HEK293T (cell line): ENCODE measurements at regions not wholly inside any gene's neighbourhood (a gene's known extent, or its start where the extent isn't known, plus 50 kb on each side); places are given as distances from the start of the nearest gene placed in this dataset.

Experiments used
- CTCF ChIA-PET: fragments of 350-600 bp; formaldehyde crosslinking; extraction: SDS; loops from one replicate; lab custom pipeline; 2021; ENCODE audit warnings: antibody characterized with exemption, inconsistent platforms; lab: Yijun Ruan, JAX
- POLR2A ChIA-PET: fragments of 350-600 bp; formaldehyde crosslinking; extraction: SDS; loops from one replicate; lab custom pipeline; 2020; ENCODE audit warnings: antibody characterized with exemption, inconsistent platforms; lab: Yijun Ruan, JAX
- DNase-seq: peaks from one replicate; pipeline ENCODE4 v3.0.0; 2012; ENCODE audit warnings: mixed read lengths; ENCODE audit errors: extremely low spot score
- ARNT ChIP-seq: fragments of 450-650 bp; IDR thresholded peaks from 2 replicates; pipeline ENCODE4 v1.6.1; 2017; ENCODE audit warnings: mild to moderate bottlenecking
- BHLHE40 ChIP-seq: fragments of 450-650 bp; IDR thresholded peaks from 2 replicates; pipeline ENCODE4 v1.6.1; 2016; ENCODE audit warnings: mild to moderate bottlenecking, moderate library complexity, borderline replicate concordance
- CTBP1 ChIP-seq: fragments of 450-650 bp; IDR thresholded peaks from 2 replicates; pipeline ENCODE4 v1.6.1; 2016; ENCODE audit warnings: borderline replicate concordance
- ELF4 ChIP-seq: fragments of 450-650 bp; IDR thresholded peaks from 2 replicates; pipeline ENCODE4 v1.6.1; 2017; ENCODE audit warnings: antibody characterized with exemption
- FOXA1 ChIP-seq: fragments of 450-650 bp; IDR thresholded peaks from 2 replicates; pipeline ENCODE4 v1.6.1; 2016; ENCODE audit warnings: mild to moderate bottlenecking
- FOXK2 ChIP-seq: fragments of 450-650 bp; IDR thresholded peaks from 2 replicates; pipeline ENCODE4 v1.6.1; 2016; ENCODE audit warnings: mild to moderate bottlenecking
- FOXM1 ChIP-seq: fragments of 450-650 bp; IDR thresholded peaks from 2 replicates; pipeline ENCODE4 v1.6.1; 2017; ENCODE audit warnings: mild to moderate bottlenecking, borderline replicate concordance
- HDGF ChIP-seq: fragments of 450-650 bp; IDR thresholded peaks from 2 replicates; pipeline ENCODE4 v1.6.1; 2017; ENCODE audit warnings: antibody characterized with exemption, borderline replicate concordance
- L3MBTL2 ChIP-seq: fragments of 450-650 bp; conservative IDR thresholded peaks from 2 replicates; pipeline ENCODE4 v1.6.1; 2016; ENCODE audit warnings: mild to moderate bottlenecking
- LEF1 ChIP-seq: fragments of 450-650 bp; IDR thresholded peaks from 2 replicates; pipeline ENCODE4 v1.6.1; 2017; ENCODE audit warnings: mild to moderate bottlenecking, borderline replicate concordance
- NFRKB ChIP-seq: fragments of 450-650 bp; IDR thresholded peaks from 2 replicates; pipeline ENCODE4 v1.6.1; 2016; ENCODE audit warnings: mild to moderate bottlenecking, moderate library complexity
- PKNOX1 ChIP-seq: fragments of 450-650 bp; IDR thresholded peaks from 2 replicates; pipeline ENCODE4 v1.6.1; 2016
- SP1 ChIP-seq: fragments of 450-650 bp; IDR thresholded peaks from 2 replicates; pipeline ENCODE4 v1.6.1; 2017
- SUZ12 ChIP-seq: fragments of 450-650 bp; IDR thresholded peaks from 2 replicates; pipeline ENCODE4 v1.6.1; 2016; ENCODE audit warnings: mild to moderate bottlenecking
- TARDBP ChIP-seq: fragments of 450-650 bp; IDR thresholded peaks from 2 replicates; pipeline ENCODE4 v1.6.1; 2016
- ZNF384 ChIP-seq: fragments of 450-650 bp; IDR thresholded peaks from 2 replicates; pipeline ENCODE4 v1.6.1; 2016

GRCh38 chr15:95085056-95085455 lies 853.7 kb downstream of the MCTP2 start:
- no peak for DNase-seq
- ChIA-PET CTCF (no interaction called here), POLR2A (no interaction called here)
- TF ChIP-seq PKNOX1: no peak
- TF ChIP-seq FOXM1: no peak
- no peak for TF ChIP-seq BHLHE40
- no peak for TF ChIP-seq SP1
- no peak for TF ChIP-seq NFRKB
- TF ChIP-seq FOXK2: no peak
- TF ChIP-seq ELF4: no peak
- TF ChIP-seq L3MBTL2: no peak
- TF ChIP-seq LEF1: no peak
- TF ChIP-seq ARNT: no peak
- TF ChIP-seq FOXA1: no peak
- TF ChIP-seq TARDBP: no peak
- no peak for TF ChIP-seq CTBP1
- no peak for TF ChIP-seq ZNF384
- TF ChIP-seq SUZ12: no peak
- no peak for TF ChIP-seq HDGF

- ChIA-PET POLR2A (no interaction called here), CTCF (interaction anchor here (1.0 kb wide), 1 partner anchor 61 kb away, joined by 3 read pairs; no protein-coding TSS in a partner anchor)
- TF ChIP-seq ARNT (no peak), FOXA1 (no peak), LEF1 (no peak)
- DNase-seq: no peak
Observed at GRCh38 chr15:95086531-95087252, 855.3 kb downstream of the MCTP2 start.

GRCh38 chr15:95087253-95087609 lies 855.9 kb downstream of the MCTP2 start:
- no peak for DNase-seq
- CTCF ChIA-PET: interaction anchor here (0.5 to 1.0 kb wide), 2 partner anchors 62 to 1860 kb away, joined by 3 to 4 read pairs; no protein-coding TSS in a partner anchor

GRCh38 chr15:95091444-95091843 lies 860.1 kb downstream of the MCTP2 start:
- ChIA-PET POLR2A (no interaction called here), CTCF (interaction anchor here (0.6 to 0.7 kb wide), 2 partner anchors 477 to 1691 kb away, joined by 3 read pairs; no protein-coding TSS in a partner anchor)
- TF ChIP-seq SUZ12: no peak
- TF ChIP-seq FOXA1: no peak
- TF ChIP-seq ELF4: no peak
- no peak for TF ChIP-seq LEF1
- no peak for TF ChIP-seq BHLHE40
- no peak for TF ChIP-seq PKNOX1
- no peak for TF ChIP-seq ARNT
- TF ChIP-seq SP1: no peak
- TF ChIP-seq FOXM1: no peak
- TF ChIP-seq CTBP1: no peak
- no peak for TF ChIP-seq TARDBP
- no peak for TF ChIP-seq FOXK2
- no peak for TF ChIP-seq L3MBTL2
- TF ChIP-seq HDGF: no peak
- no peak for TF ChIP-seq NFRKB
- no peak for TF ChIP-seq ZNF384
- no peak for DNase-seq

More at GRCh38 chr15:95087253-95087609, 855.9 kb downstream of the MCTP2 start:
- POLR2A ChIA-PET: no interaction called here
- TF ChIP-seq ZNF384 (no peak), BHLHE40 (no peak), ARNT (no peak), SP1 (no peak), LEF1 (no peak), L3MBTL2 (no peak)

- ChIA-PET POLR2A (no interaction called here), CTCF (no interaction called here)
- TF ChIP-seq FOXM1: no peak
- no peak for TF ChIP-seq BHLHE40
- no peak for TF ChIP-seq LEF1
- TF ChIP-seq ZNF384: no peak
- no peak for TF ChIP-seq NFRKB
- no peak for TF ChIP-seq TARDBP
- no peak for TF ChIP-seq ELF4
- TF ChIP-seq HDGF: no peak
- TF ChIP-seq ARNT: no peak
- TF ChIP-seq FOXA1: no peak
- no peak for TF ChIP-seq SUZ12
- DNase-seq: no peak
Observed at GRCh38 chr15:95095250-95095649, 863.9 kb downstream of the MCTP2 start.

GRCh38 chr15:95096651-95097050 lies 865.3 kb downstream of the MCTP2 start:
- DNase-seq: no peak
- ChIA-PET CTCF (no interaction called here), POLR2A (no interaction called here)
- no peak for TF ChIP-seq SP1
- no peak for TF ChIP-seq ELF4
- TF ChIP-seq LEF1: no peak

- ChIA-PET POLR2A (no interaction called here), CTCF (no interaction called here)
- DNase-seq: no peak
- TF ChIP-seq BHLHE40: no peak
Observed at GRCh38 chr15:95097361-95097760, 866.0 kb downstream of the MCTP2 start.
